HCT116 (cell line): ENCODE measurements at regions not wholly inside any gene's neighbourhood (a gene's known extent, or its start where the extent isn't known, plus 50 kb on each side); places are given as distances from the start of the nearest gene placed in this dataset.

ENCODE experiments used
- ATAC-seq: fragments of 200-7000 bp; cut with Tn5 transposase; 2 replicates; pipeline ENCODE4 v1.9.1; 2020; ENCODE audit warnings: mild to moderate bottlenecking, moderate library complexity
- BruUV-seq: library from RNA; stranded (reverse); fragments of 400-500 nt; replicated peaks from 2 replicates; lab custom pipeline; 2021; lab: Mats Ljungman, UMichigan
- CTCF ChIA-PET: fragments of 300-600 bp; sonication (Branson Sonifier 250); formaldehyde crosslinking; loops from one replicate; lab custom pipeline; 2021; ENCODE audit warnings: antibody characterized with exemption; lab: Charles Lee
- POLR2A ChIA-PET: fragments of 300-600, 350-600 bp; sonication (Branson Sonifier 250); formaldehyde crosslinking; loops from one replicate; lab custom pipeline; 2021; ENCODE audit warnings: antibody characterized with exemption; lab: Charles Lee
- RAD21 ChIA-PET, 2 experiments: fragments of 300-600 bp; sonication (Branson Sonifier 250); formaldehyde crosslinking; loops; one replicate each; lab custom pipeline; 2023; ENCODE audit warnings: low total read pairs in 2 of 2; ENCODE audit not compliant: uncharacterized antibody in 2 of 2, unreplicated experiment in 2 of 2, low non-redundant PET in 1 of 2; lab: Charles Lee
- DNase-seq: peaks from one replicate; pipeline ENCODE4 v3.0.0-alpha.2; 2010; ENCODE audit warnings: low read depth, low spot score
- H2AFZ ChIP-seq: fragments of 200-600 bp; shearing (Covaris generic), sonication (generic); 2 replicates; pipeline ENCODE4 v1.6.1; 2017; ENCODE audit warnings: low read depth, mixed run types, mixed read lengths, antibody characterized with exemption, low read length; ENCODE audit not compliant: poor library complexity, severe bottlenecking
- H3K27ac ChIP-seq: 2 replicates; pipeline ENCODE4 v1.5.1; 2012; ENCODE audit warnings: low read depth, low read length
- H3K27me3 ChIP-seq: fragments of 200-600 bp; sonication (generic); 2 replicates; pipeline ENCODE4 v1.6.1; 2016; ENCODE audit warnings: mixed run types, low read length, mixed read lengths; ENCODE audit not compliant: insufficient read depth
- H3K36me3 ChIP-seq, 2 experiments: fragments of 200-500 bp in 1 of 2; fragments of 200-600 bp in 1 of 2; sonication (Bioruptor generic) in 1 of 2; sonication (generic) in 1 of 2; 2 replicates each; pipeline versions ENCODE4 v1.5.1 to v1.6.1; 2014 to 2016; ENCODE audit warnings: low read length in 2 of 2, inconsistent platforms in 1 of 2, mixed read lengths in 1 of 2, mixed run types in 1 of 2; ENCODE audit not compliant: insufficient read depth in 2 of 2, control insufficient read depth in 1 of 2
- H3K4me1 ChIP-seq, 2 experiments: fragments of 200-600 bp in 1 of 2; sonication (generic) in 1 of 2; 2 replicates each; pipeline versions ENCODE4 v1.5.1 to v1.6.1; 2012 to 2017; ENCODE audit warnings: low read length in 2 of 2, inconsistent platforms in 1 of 2, mild to moderate bottlenecking in 1 of 2, mixed read lengths in 1 of 2, mixed run types in 1 of 2, moderate library complexity in 1 of 2; ENCODE audit not compliant: insufficient read depth in 2 of 2, control insufficient read depth in 1 of 2
- H3K4me2 ChIP-seq: fragments of 200-600 bp; sonication (generic); 2 replicates; pipeline ENCODE4 v1.6.1; 2017; ENCODE audit warnings: mixed run types, low read length, mixed read lengths
- H3K4me3 ChIP-seq, 2 experiments: fragments of 200-600 bp in 1 of 2; sonication (generic) in 1 of 2; replicated peaks in 1 of 2; 2 replicates each; pipeline ENCODE4 v1.5.1; 2011 to 2016; ENCODE audit warnings: low read length in 2 of 2, control low read depth in 1 of 2, low read depth in 1 of 2, mild to moderate bottlenecking in 1 of 2, mixed read lengths in 1 of 2, mixed run types in 1 of 2
- H3K79me2 ChIP-seq: fragments of 200-600 bp; sonication (generic); 2 replicates; pipeline ENCODE4 v1.6.1; 2017; ENCODE audit warnings: mild to moderate bottlenecking, mixed run types, low read length, moderate library complexity, mixed read lengths; ENCODE audit not compliant: insufficient read depth
- H3K9ac ChIP-seq: fragments of 200-600 bp; sonication (generic); 2 replicates; pipeline ENCODE4 v1.6.1; 2016; ENCODE audit warnings: low read length, mixed read lengths
- H3K9me2 ChIP-seq: fragments of 200-600 bp; sonication (generic), shearing (Covaris generic); 2 replicates; pipeline ENCODE4 v1.6.1; 2017; ENCODE audit warnings: mixed run types, mild to moderate bottlenecking, moderate library complexity; ENCODE audit not compliant: insufficient read depth
- H3K9me3 ChIP-seq, 2 experiments: fragments of 200-500 bp in 1 of 2; fragments of 200-600 bp in 1 of 2; sonication (Bioruptor generic) in 1 of 2; sonication (generic) in 1 of 2; 2 replicates each; pipeline ENCODE4 v1.6.1; 2014 to 2017; ENCODE audit warnings: low read length in 2 of 2, mixed read lengths in 2 of 2, inconsistent platforms in 1 of 2, low read depth in 1 of 2, mild to moderate bottlenecking in 1 of 2, mixed run types in 1 of 2, moderate library complexity in 1 of 2; ENCODE audit not compliant: control insufficient read depth in 1 of 2, insufficient read depth in 1 of 2
- H4K20me1 ChIP-seq: fragments of 200-600 bp; sonication (generic), shearing (Covaris generic); 2 replicates; pipeline ENCODE4 v1.6.1; 2017; ENCODE audit warnings: mixed run types, mild to moderate bottlenecking, moderate library complexity; ENCODE audit not compliant: insufficient read depth
- POLR2A ChIP-seq: IDR thresholded peaks from 2 replicates; pipeline ENCODE4 v1.7.0; 2011; ENCODE audit warnings: borderline replicate concordance; ENCODE audit not compliant: insufficient read depth, insufficient read length; ENCODE audit errors: extremely low read depth
- SIN3A ChIP-seq: IDR thresholded peaks from 2 replicates; pipeline ENCODE4 v1.6.1; 2012; ENCODE audit warnings: low read depth
- SRF ChIP-seq: IDR thresholded peaks from 2 replicates; pipeline ENCODE4 v1.6.1; 2012; ENCODE audit warnings: low read depth
- YY1 ChIP-seq: IDR thresholded peaks from 2 replicates; pipeline ENCODE4 v1.6.1; 2011; ENCODE audit warnings: low read length, low read depth, moderate library complexity, mild to moderate bottlenecking; ENCODE audit not compliant: insufficient replicate concordance; ENCODE audit errors: extremely low read depth
- intact Hi-C: fragments of 100-400 bp; cut with micrococcal nuclease; formaldehyde crosslinking; loops from 2 replicates; pipeline ENCODE4 v1.10.0; 2022
- TF ChIP-seq, protein P1 (sequence below), 3 experiments: fragments of 200-600 bp in 1 of 3; sonication (generic) in 1 of 3; IDR thresholded peaks in 2 of 3; conservative IDR thresholded peaks in 1 of 3; 2 replicates each; pipeline ENCODE4 v1.5.1; 2012 to 2017; ENCODE audit warnings: low read depth in 2 of 3, low read length in 2 of 3, antibody characterized with exemption in 1 of 3, borderline replicate concordance in 1 of 3, control low read depth in 1 of 3, mild to moderate bottlenecking in 1 of 3, mixed read lengths in 1 of 3, mixed run types in 1 of 3, moderate library complexity in 1 of 3; ENCODE audit not compliant: insufficient read depth in 1 of 3
- TF ChIP-seq, protein P2 (sequence below): IDR thresholded peaks from 2 replicates; pipeline ENCODE4 v1.6.1; 2012

DNA sequence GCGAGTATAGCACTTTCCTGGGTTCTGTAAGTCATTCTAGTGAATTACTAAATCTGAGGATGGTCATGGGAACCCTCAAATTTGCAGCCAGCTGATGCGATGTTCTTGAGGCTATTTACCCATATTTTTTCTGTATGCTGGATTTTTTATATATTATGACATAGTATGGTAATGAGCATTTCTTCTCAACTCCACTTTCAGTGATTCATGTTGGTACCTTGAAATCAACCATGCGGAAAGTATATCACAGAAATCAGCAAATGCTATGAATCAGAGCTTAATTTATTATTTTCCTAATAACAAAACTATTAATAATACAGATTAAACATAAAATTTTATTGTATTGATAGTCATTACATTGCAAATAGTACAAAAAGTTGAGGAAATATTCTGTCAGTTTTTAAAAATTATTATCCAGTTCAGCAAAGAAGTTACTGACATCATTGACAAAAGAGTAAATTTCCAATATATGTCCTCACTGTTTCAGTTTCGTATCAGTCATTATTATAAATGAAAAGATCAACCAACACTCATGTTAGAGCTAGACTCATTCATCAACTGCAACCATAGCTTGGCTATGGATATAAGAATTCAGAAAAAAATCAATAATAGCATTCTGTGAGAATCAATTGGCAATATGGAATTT lies 164.3 kb upstream of the SETMAR start (continued):
- TF ChIP-seq, protein P1, sequence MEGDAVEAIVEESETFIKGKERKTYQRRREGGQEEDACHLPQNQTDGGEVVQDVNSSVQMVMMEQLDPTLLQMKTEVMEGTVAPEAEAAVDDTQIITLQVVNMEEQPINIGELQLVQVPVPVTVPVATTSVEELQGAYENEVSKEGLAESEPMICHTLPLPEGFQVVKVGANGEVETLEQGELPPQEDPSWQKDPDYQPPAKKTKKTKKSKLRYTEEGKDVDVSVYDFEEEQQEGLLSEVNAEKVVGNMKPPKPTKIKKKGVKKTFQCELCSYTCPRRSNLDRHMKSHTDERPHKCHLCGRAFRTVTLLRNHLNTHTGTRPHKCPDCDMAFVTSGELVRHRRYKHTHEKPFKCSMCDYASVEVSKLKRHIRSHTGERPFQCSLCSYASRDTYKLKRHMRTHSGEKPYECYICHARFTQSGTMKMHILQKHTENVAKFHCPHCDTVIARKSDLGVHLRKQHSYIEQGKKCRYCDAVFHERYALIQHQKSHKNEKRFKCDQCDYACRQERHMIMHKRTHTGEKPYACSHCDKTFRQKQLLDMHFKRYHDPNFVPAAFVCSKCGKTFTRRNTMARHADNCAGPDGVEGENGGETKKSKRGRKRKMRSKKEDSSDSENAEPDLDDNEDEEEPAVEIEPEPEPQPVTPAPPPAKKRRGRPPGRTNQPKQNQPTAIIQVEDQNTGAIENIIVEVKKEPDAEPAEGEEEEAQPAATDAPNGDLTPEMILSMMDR (IDR thresholded peaks at IDR 0.05 in 2 of 3, conservative IDR thresholded peaks at IDR 0.05 in 1 of 3; ENCODE audit: borderline replicate concordance in 1 of 3, insufficient read depth in 1 of 3, low read depth in 2 of 3, low read length in 2 of 3): no peak
- TF ChIP-seq YY1 (no peak), SIN3A (no peak)
- TF ChIP-seq, protein P2, sequence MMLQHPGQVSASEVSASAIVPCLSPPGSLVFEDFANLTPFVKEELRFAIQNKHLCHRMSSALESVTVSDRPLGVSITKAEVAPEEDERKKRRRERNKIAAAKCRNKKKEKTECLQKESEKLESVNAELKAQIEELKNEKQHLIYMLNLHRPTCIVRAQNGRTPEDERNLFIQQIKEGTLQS: no peak

DNA sequence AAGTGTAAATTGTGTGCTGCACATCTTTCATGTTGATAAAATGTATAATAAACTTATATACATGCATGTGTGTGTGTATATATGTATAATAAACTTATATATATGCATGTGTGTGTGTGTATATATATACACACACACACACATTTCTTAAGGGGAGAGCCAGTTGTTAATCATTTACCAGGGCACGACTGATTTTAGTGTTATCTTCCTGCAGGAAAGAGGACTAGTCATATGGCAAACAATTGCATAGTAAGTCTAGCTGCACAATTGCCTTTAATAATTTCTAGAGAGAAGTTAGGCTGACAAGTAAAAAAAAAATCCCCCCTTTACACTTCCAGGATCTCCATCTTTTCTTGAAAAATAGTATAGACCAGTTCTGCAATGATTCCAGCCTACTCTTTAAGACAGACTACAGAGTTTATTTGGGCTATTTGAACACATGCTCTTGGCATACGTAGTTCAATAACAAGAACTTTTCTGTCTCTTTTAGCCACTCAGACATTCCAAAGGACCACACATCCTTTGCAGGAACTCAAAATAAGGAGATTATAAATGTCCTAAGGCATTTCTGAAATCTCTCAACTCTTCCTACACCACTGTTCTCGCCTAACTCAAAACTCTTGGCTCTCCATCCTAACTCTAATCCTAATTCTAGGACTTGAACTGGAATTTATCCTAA lies 163.6 kb upstream of the SETMAR start:
- H2AFZ ChIP-seq: no peak overlapping the region
- H3K36me3 ChIP-seq: no peaks in the 10 kb centered on the region
- no peak for TF ChIP-seq SRF
- no peak for TF ChIP-seq POLR2A
- TF ChIP-seq, protein P1 (IDR thresholded peaks at IDR 0.05 in 2 of 3, conservative IDR thresholded peaks at IDR 0.05 in 1 of 3; ENCODE audit: borderline replicate concordance in 1 of 3, insufficient read depth in 1 of 3, low read depth in 2 of 3, low read length in 2 of 3): no peak
- H3K9me2 ChIP-seq: no peaks in the 10 kb centered on the region
- no peaks in the 10 kb centered on the region for H3K27me3 ChIP-seq
- CTCF ChIA-PET: no interaction called here
- H3K79me2 ChIP-seq: no peaks in the 10 kb centered on the region
- RAD21 ChIA-PET: no interaction called here
- H3K9ac ChIP-seq: no peak overlapping the region
- no peaks in the 10 kb centered on the region for H3K9me3 ChIP-seq
- no peak for DNase-seq
- no peak overlapping the region for H3K27ac ChIP-seq
- no peaks in the 10 kb centered on the region for H3K4me1 ChIP-seq
- intact Hi-C loops: no loop called here
- H4K20me1 ChIP-seq: no peaks in the 10 kb centered on the region
- POLR2A ChIA-PET: no interaction called here
- no peak overlapping the region for H3K4me2 ChIP-seq
- ATAC-seq: no peak
- no TSS peak for BruUV-seq
- H3K4me3 ChIP-seq: no peak overlapping the region
